ENCODE measurements at regions not wholly inside any gene's neighbourhood (a gene's known extent, or its start where the extent isn't known, plus 50 kb on each side); places are given as distances from the start of the nearest gene placed in this dataset.

DNA sequence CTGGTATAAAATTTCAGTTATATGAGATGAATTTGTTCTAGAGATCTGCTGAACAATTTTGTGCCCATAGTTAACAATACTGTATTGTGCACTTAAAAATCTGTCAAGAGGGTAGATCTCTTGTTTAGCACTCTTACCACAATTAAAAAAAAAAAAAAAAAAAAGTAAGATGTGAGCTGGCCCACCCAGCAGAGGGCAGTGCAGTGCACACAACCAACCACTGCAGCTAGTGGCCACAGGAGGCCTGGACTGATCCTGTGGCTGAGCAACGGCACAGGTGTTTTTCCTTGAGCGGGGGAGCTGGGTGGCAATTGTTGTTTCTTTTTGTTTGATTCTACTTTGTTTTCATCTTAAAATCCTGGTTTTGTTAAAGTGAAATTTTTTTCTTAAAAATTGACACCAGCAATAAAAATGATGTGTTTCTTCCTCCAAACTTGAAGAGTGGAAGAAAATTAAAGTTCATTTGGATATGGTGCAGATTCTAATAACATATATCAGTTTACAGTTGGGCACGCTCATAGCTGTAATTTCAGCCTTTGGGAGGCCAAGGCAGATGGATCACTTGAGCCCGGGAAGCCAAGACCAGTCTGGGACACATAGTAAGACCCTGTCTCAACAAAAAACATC lies 171.1 kb upstream of the TBX20 start:
- CTCF ChIA-PET = interaction anchor here (0.6 to 8.0 kb wide), 40 partner anchors 8 to 1105 kb away, joined by 3 to 108 read pairs (median 4); no protein-coding TSS in a partner anchor
- TF ChIP-seq, protein P1, sequence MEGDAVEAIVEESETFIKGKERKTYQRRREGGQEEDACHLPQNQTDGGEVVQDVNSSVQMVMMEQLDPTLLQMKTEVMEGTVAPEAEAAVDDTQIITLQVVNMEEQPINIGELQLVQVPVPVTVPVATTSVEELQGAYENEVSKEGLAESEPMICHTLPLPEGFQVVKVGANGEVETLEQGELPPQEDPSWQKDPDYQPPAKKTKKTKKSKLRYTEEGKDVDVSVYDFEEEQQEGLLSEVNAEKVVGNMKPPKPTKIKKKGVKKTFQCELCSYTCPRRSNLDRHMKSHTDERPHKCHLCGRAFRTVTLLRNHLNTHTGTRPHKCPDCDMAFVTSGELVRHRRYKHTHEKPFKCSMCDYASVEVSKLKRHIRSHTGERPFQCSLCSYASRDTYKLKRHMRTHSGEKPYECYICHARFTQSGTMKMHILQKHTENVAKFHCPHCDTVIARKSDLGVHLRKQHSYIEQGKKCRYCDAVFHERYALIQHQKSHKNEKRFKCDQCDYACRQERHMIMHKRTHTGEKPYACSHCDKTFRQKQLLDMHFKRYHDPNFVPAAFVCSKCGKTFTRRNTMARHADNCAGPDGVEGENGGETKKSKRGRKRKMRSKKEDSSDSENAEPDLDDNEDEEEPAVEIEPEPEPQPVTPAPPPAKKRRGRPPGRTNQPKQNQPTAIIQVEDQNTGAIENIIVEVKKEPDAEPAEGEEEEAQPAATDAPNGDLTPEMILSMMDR (IDR thresholded peaks at IDR 0.05; ENCODE audit: extremely low read depth in 1 of 2, insufficient read depth in 1 of 2, low read depth in 1 of 2, low read length in 2 of 2) = peak; percentile 68 to 79
- TF ChIP-seq JUN (IDR thresholded peaks at IDR 0.05; ENCODE audit: borderline replicate concordance, insufficient read depth, insufficient read length, low read depth) = no peak
- BruUV-seq (replicated peaks) = no TSS peak
- no peaks in the 10 kb centered on the region for H3K9me1 ChIP-seq (replicated peaks; ENCODE audit: control insufficient read depth, extremely low read depth, insufficient read depth, low read length)
- FAIRE-seq = peak; percentile 75
- H3K27ac ChIP-seq (ENCODE audit: insufficient read depth, low read depth, low read length) = no peak overlapping the region
- H3K4me3 ChIP-seq (replicated peaks in 1 of 3; ENCODE audit: insufficient read depth in 1 of 3, low read depth in 1 of 3, low read length in 3 of 3) = no peak overlapping the region
- intact Hi-C loops (cut with micrococcal nuclease) (loop anchor here (1.0 to 10.0 kb wide), 5 partner anchors 95 to 480 kb away; no protein-coding TSS in a partner anchor), dilution Hi-C loops (cut with MboI; ENCODE audit: extremely low pct_ligation_motif_present, low sequenced_read_pairs) (no loop called here)
- POLR2A ChIA-PET = no interaction called here
- peak; percentile 53 for DNase-seq (ENCODE audit: low read depth, low spot score)
- no peaks in the 10 kb centered on the region for H3K4me1 ChIP-seq (ENCODE audit: control insufficient read depth, extremely low read depth, insufficient read depth, low read length)
- no peak overlapping the region for H3K9ac ChIP-seq (replicated peaks; ENCODE audit: extremely low read depth, insufficient read depth, low read length)
- no peaks in the 10 kb centered on the region for H3K36me3 ChIP-seq (ENCODE audit: control insufficient read depth in 2 of 2, extremely low read depth in 1 of 2, insufficient read depth in 2 of 2, low read length in 2 of 2)
- H4K20me1 ChIP-seq (replicated peaks; ENCODE audit: control insufficient read depth, extremely low read depth, insufficient read depth, low read length) = no peaks in the 10 kb centered on the region
- no peaks in the 10 kb centered on the region for H3K79me2 ChIP-seq (ENCODE audit: control insufficient read depth, insufficient read depth, low read length)
- H2AFZ ChIP-seq (ENCODE audit: low read depth, low read length) = no peak overlapping the region
- H3K4me2 ChIP-seq (ENCODE audit: insufficient read depth, low read length) = no peak overlapping the region
- no peaks in the 10 kb centered on the region for H3K9me3 ChIP-seq (replicated peaks; ENCODE audit: control insufficient read depth, insufficient read depth, low read length)
- peaks cover 0 to 5% of the 10 kb centered on the region in 2 experiments for H3K27me3 ChIP-seq (ENCODE audit: control insufficient read depth in 2 of 2, insufficient read depth in 2 of 2, low read length in 2 of 2)

DNA sequence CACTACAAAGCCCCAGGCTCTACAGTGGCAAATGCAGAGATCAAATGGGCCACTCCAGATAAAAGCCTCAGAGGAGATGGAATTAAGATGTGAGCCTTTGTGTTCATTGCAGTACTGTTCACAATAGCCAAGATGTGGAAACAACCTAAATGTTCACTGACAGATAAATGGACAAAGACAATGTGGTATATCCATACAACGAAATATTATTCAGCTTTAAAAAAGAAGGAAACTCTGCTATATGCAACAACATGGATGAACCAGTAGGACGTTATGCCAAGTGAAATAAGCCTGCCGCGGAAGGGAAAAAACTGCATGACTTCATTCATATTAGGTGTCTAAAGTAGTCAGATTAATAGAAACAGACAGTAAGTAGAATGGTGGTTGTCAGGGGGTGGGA lies 170.5 kb upstream of the TBX20 start:
- Histone ChIP-seq H3K4me2 (ENCODE audit: insufficient read depth, low read length) (no peak overlapping the region), H3K27me3 (ENCODE audit: control insufficient read depth in 2 of 2, insufficient read depth in 2 of 2, low read length in 2 of 2) (peaks cover 0 to 5% of the 10 kb centered on the region in 2 experiments), H4K20me1 (replicated peaks; ENCODE audit: control insufficient read depth, extremely low read depth, insufficient read depth, low read length) (no peaks in the 10 kb centered on the region), H3K4me1 (ENCODE audit: control insufficient read depth, extremely low read depth, insufficient read depth, low read length) (no peaks in the 10 kb centered on the region), H3K9me1 (replicated peaks; ENCODE audit: control insufficient read depth, extremely low read depth, insufficient read depth, low read length) (no peaks in the 10 kb centered on the region), H3K36me3 (ENCODE audit: control insufficient read depth in 2 of 2, extremely low read depth in 1 of 2, insufficient read depth in 2 of 2, low read length in 2 of 2) (no peaks in the 10 kb centered on the region), H3K9me3 (replicated peaks; ENCODE audit: control insufficient read depth, insufficient read depth, low read length) (no peaks in the 10 kb centered on the region), H2AFZ (ENCODE audit: low read depth, low read length) (no peak overlapping the region), H3K27ac (ENCODE audit: insufficient read depth, low read depth, low read length) (no peak overlapping the region), H3K79me2 (ENCODE audit: control insufficient read depth, insufficient read depth, low read length) (no peaks in the 10 kb centered on the region), H3K9ac (replicated peaks; ENCODE audit: extremely low read depth, insufficient read depth, low read length) (no peak overlapping the region), H3K4me3 (replicated peaks in 1 of 3; ENCODE audit: insufficient read depth in 1 of 3, low read depth in 1 of 3, low read length in 3 of 3) (no peak overlapping the region)
- FAIRE-seq (no peak), DNase-seq (ENCODE audit: low read depth, low spot score) (no peak)
- ChIA-PET CTCF (interaction anchor here (0.6 to 8.0 kb wide), 29 partner anchors 9 to 1104 kb away, joined by 3 to 108 read pairs (median 4); no protein-coding TSS in a partner anchor), POLR2A (no interaction called here)
- BruUV-seq (replicated peaks) = no TSS peak
- TF ChIP-seq POLR2A (IDR thresholded peaks at IDR 0.05; ENCODE audit: low read depth, low read length) = no peak
- TF ChIP-seq POLR2AphosphoS5 (IDR thresholded peaks at IDR 0.05; ENCODE audit: insufficient read depth, low read depth, low read length) = no peak
- no peak for TF ChIP-seq GATA2 (IDR thresholded peaks at IDR 0.05; ENCODE audit: insufficient read depth, insufficient read length, low read depth, low read length)
- no peak for TF ChIP-seq FOS (IDR thresholded peaks at IDR 0.05; ENCODE audit: borderline replicate concordance, insufficient read depth, low read length)
- intact Hi-C loops (cut with micrococcal nuclease) = loop anchor here (10.0 kb wide), 2 partner anchors 230 to 480 kb away; no protein-coding TSS in a partner anchor
- dilution Hi-C loops (cut with MboI; ENCODE audit: extremely low pct_ligation_motif_present, low sequenced_read_pairs) = no loop called here
